Body of pancreas (tissue), 4 donors: ENCODE measurements at regions not wholly inside any gene's neighbourhood (a gene's known extent, or its start where the extent isn't known, plus 50 kb on each side); places are given as distances from the start of the nearest gene placed in this dataset.

ENCODE experiments used
- ATAC-seq: fragments of 150-250 bp; one replicate; pipeline ENCODE4 v1.9.1; 2016
- DNase-seq, 4 donors: peaks; one replicate each; pipeline ENCODE4 v3.0.0-alpha.2; 2019
- H3K27ac ChIP-seq, 4 donors: fragments of 200-600 bp; sonication (generic); 1 replicate in 3 of 4; 2 replicates in 1 of 4; pipeline versions ENCODE4 v1.5.1 to v1.6.1; 2016 to 2019; ENCODE audit warnings: mild to moderate bottlenecking in 1 of 4, mixed read lengths in 1 of 4, moderate library complexity in 1 of 4
- H3K27me3 ChIP-seq, 2 donors: fragments of 200-600 bp; sonication (generic); one replicate each; pipeline ENCODE4 v1.6.0; 2016; ENCODE audit warnings: mild to moderate bottlenecking in 1 of 2
- H3K36me3 ChIP-seq, 2 donors: fragments of 200-600 bp; sonication (generic); replicated peaks in 1 of 2; 2 replicates each; pipeline ENCODE4 v1.5.1; 2016; ENCODE audit warnings: low read depth in 2 of 2; ENCODE audit not compliant: insufficient read depth in 1 of 2
- H3K4me1 ChIP-seq: fragments of 200-600 bp; sonication (generic); one replicate; pipeline ENCODE4 v1.6.0; 2016
- H3K4me3 ChIP-seq, 2 donors: fragments of 200-600 bp; sonication (generic); 1 replicate in 1 of 2; 2 replicates in 1 of 2; pipeline ENCODE4 v1.5.1; 2016 to 2019
- H3K9me3 ChIP-seq, 3 donors: fragments of 200-600 bp; sonication (generic); 1 replicate in 2 of 3; 2 replicates in 1 of 3; pipeline ENCODE4 v1.5.1; 2016
- POLR2A ChIP-seq, 3 donors: fragments of 450-650 bp; IDR thresholded peaks; one replicate each; pipeline ENCODE4 v1.6.1; 2016; ENCODE audit warnings: antibody characterized with exemption in 3 of 3, mild to moderate bottlenecking in 2 of 3
- WGBS, 2 donors: methylation state at CpG; one replicate each; pipeline ENCODE4 v1.1.5; 2017; 5-methylcytosine and 5-hydroxymethylcytosine counted together
- intact Hi-C: fragments of 100-400 bp; cut with DNase I; formaldehyde crosslinking; loops from one replicate; pipeline ENCODE4 v1.15.1; 2023
- TF ChIP-seq, protein P1 (sequence below), 7 experiments: fragments of 450-650 bp in 4 of 7; fragments of 200-600 bp in 3 of 7; sonication (generic) in 3 of 7; IDR thresholded peaks; one replicate each; pipeline ENCODE4 v1.5.1; 2016 to 2019; ENCODE audit warnings: antibody characterized with exemption in 7 of 7

DNA sequence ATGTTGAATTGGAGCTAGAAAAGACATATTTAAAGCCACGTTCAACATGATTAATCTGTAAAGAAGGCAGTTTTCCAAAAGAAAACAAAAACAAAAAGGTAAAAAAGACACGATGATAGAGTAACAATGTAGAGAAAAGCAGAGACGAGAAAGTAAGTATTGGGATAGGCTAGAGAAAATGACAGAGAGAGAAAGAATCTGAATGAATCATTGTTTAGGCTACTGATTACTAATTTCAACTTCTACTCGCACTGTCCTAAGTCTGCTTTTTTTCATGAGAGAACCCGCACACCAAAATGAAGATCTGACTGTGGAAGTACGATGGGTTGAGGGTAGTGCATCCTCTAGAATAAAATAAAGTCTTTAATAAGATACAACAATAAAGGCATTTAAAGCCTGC, 1599.2 kb upstream of the TMEFF2 start:
- intact Hi-C loops, result no loop called here
- WGBS, 2 donors, result 47 to 58% methylated on average over 6 of the region's 6 CpGs

GRCh38 chr2:193783681-193784080, 1588.9 kb upstream of the TMEFF2 start:
- H3K9me3 ChIP-seq, result no peaks in the 10 kb centered on the region
- no peak for ATAC-seq
- no peaks in the 10 kb centered on the region for H3K27me3 ChIP-seq
- no peak overlapping the region for H3K27ac ChIP-seq
- no peak for TF ChIP-seq POLR2A (IDR thresholded peaks at IDR 0.05)
- TF ChIP-seq, protein P1, sequence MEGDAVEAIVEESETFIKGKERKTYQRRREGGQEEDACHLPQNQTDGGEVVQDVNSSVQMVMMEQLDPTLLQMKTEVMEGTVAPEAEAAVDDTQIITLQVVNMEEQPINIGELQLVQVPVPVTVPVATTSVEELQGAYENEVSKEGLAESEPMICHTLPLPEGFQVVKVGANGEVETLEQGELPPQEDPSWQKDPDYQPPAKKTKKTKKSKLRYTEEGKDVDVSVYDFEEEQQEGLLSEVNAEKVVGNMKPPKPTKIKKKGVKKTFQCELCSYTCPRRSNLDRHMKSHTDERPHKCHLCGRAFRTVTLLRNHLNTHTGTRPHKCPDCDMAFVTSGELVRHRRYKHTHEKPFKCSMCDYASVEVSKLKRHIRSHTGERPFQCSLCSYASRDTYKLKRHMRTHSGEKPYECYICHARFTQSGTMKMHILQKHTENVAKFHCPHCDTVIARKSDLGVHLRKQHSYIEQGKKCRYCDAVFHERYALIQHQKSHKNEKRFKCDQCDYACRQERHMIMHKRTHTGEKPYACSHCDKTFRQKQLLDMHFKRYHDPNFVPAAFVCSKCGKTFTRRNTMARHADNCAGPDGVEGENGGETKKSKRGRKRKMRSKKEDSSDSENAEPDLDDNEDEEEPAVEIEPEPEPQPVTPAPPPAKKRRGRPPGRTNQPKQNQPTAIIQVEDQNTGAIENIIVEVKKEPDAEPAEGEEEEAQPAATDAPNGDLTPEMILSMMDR (IDR thresholded peaks at IDR 0.05), result no peak
- no peaks in the 10 kb centered on the region for H3K4me1 ChIP-seq
- no peak overlapping the region for H3K4me3 ChIP-seq
- intact Hi-C loops, result no loop called here
- 29 to 46% methylated on average over 2 of the region's 2 CpGs for WGBS, 2 donors
- no peaks in the 10 kb centered on the region for H3K36me3 ChIP-seq
- no peak for DNase-seq

More for the DNA sequence above, 1599.2 kb upstream of the TMEFF2 start:
- no peak overlapping the region for H3K27ac ChIP-seq
- no peaks in the 10 kb centered on the region for H3K36me3 ChIP-seq
- ATAC-seq (no peak), DNase-seq (no peak)
- no peaks in the 10 kb centered on the region for H3K9me3 ChIP-seq
- H3K4me3 ChIP-seq, result no peak overlapping the region
- no peaks in the 10 kb centered on the region for H3K4me1 ChIP-seq
- no peaks in the 10 kb centered on the region for H3K27me3 ChIP-seq
- no peak for TF ChIP-seq POLR2A (IDR thresholded peaks at IDR 0.05)
- TF ChIP-seq, protein P1 (IDR thresholded peaks at IDR 0.05), result no peak

GRCh38 chr2:193778293-193778692, 1583.6 kb upstream of the TMEFF2 start:
- Histone ChIP-seq H3K4me3 (no peak overlapping the region), H3K36me3 (no peaks in the 10 kb centered on the region), H3K27me3 (no peaks in the 10 kb centered on the region), H3K4me1 (no peaks in the 10 kb centered on the region), H3K9me3 (no peaks in the 10 kb centered on the region), H3K27ac (no peak overlapping the region)
- DNase-seq (no peak), ATAC-seq (no peak)
- TF ChIP-seq POLR2A (IDR thresholded peaks at IDR 0.05), result no peak
- TF ChIP-seq, protein P1 (IDR thresholded peaks at IDR 0.05), result no peak
- intact Hi-C loops, result no loop called here
- 75 to 83% methylated on average over 4 of the region's 4 CpGs for WGBS, 2 donors

- intact Hi-C loops, result no loop called here
- 37 to 68% methylated on average over 1 of the region's 1 CpG for WGBS, 2 donors
These were observed 1582.3 kb upstream of the TMEFF2 start for GRCh38 chr2:193776988-193777387.

DNA sequence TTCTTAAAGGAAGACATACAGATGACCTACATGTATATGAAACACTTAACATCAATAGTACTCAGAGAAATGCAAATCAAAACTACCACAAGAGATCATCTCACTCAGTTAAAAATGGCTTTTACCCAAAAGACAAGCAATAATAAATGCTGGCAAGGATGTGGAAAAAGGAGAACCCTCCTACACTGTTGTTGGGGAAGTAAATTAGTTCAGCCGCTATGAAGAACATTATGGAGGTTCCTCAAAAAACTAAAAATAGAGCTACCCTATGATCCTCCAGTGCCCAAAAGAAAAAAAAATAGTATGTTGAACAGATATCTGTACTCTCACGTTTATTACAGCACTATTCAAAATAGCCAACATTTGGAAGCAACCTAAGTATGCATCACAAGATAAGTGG, 1579.4 kb upstream of the TMEFF2 start:
- whole genome bisulfite sequencing, 2 donors, result 52 to 57% methylated on average over 2 of the region's 2 CpGs
- Histone ChIP-seq H3K36me3 (no peaks in the 10 kb centered on the region), H3K27ac (no peak overlapping the region), H3K4me1 (no peaks in the 10 kb centered on the region), H3K9me3 (no peaks in the 10 kb centered on the region), H3K27me3 (no peaks in the 10 kb centered on the region), H3K4me3 (no peak overlapping the region)
- intact Hi-C loops, result no loop called here
- no peak for TF ChIP-seq POLR2A (IDR thresholded peaks at IDR 0.05)
- TF ChIP-seq, protein P1 (IDR thresholded peaks at IDR 0.05), result no peak
- DNase-seq (no peak), ATAC-seq (no peak)

More at GRCh38 chr2:193776988-193777387, 1582.3 kb upstream of the TMEFF2 start:
- Histone ChIP-seq H3K27me3 (no peaks in the 10 kb centered on the region), H3K27ac (no peak overlapping the region), H3K36me3 (no peaks in the 10 kb centered on the region), H3K4me1 (no peaks in the 10 kb centered on the region), H3K4me3 (no peak overlapping the region), H3K9me3 (no peaks in the 10 kb centered on the region)
- no peak for ATAC-seq
- DNase-seq, result no peak
- TF ChIP-seq POLR2A (IDR thresholded peaks at IDR 0.05), result no peak
- TF ChIP-seq, protein P1 (IDR thresholded peaks at IDR 0.05), result no peak
